ENCODE measurements at regions not wholly inside any gene's neighbourhood (a gene's known extent, or its start where the extent isn't known, plus 50 kb on each side); places are given as distances from the start of the nearest gene placed in this dataset.

DNA sequence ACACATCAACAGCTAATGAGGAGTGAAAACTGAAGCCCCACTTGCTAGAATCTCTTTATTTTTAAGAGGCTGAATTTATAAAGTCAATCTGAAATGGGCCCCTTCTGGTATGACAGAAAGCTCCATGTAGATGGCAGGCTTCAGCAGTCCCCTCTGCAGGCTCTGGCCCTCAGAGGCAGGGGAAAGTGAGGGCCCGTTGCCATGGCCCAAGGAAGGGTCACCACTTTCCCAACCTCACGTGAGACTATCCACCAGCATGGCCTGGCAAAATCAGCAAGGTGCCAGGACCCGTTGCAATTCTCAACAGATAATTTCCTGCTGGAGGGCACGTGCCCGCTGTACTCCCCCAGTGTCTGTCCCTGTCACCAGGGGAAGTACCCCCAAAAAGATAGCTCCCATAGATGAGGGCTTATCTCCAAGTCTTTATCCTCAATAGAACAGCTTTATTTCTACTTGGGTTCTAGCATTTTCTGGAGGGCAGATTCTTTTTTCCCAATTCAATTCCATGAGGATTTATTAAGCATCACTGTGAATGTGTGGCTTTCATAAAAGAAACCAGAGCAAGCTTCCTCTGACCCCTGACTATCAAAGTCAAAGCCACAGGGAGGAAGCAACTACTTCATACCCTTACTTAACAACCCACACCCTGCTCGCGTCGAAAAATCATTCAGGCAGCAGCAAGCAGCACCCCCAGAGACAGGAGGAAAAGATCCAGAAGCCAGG lies 85.4 kb upstream of the FSTL4 start:
- H3K27ac ChIP-seq: no peak overlapping the region
- TF ChIP-seq, protein P1, sequence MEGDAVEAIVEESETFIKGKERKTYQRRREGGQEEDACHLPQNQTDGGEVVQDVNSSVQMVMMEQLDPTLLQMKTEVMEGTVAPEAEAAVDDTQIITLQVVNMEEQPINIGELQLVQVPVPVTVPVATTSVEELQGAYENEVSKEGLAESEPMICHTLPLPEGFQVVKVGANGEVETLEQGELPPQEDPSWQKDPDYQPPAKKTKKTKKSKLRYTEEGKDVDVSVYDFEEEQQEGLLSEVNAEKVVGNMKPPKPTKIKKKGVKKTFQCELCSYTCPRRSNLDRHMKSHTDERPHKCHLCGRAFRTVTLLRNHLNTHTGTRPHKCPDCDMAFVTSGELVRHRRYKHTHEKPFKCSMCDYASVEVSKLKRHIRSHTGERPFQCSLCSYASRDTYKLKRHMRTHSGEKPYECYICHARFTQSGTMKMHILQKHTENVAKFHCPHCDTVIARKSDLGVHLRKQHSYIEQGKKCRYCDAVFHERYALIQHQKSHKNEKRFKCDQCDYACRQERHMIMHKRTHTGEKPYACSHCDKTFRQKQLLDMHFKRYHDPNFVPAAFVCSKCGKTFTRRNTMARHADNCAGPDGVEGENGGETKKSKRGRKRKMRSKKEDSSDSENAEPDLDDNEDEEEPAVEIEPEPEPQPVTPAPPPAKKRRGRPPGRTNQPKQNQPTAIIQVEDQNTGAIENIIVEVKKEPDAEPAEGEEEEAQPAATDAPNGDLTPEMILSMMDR (conservative IDR thresholded peaks at IDR 0.05): no peak

DNA sequence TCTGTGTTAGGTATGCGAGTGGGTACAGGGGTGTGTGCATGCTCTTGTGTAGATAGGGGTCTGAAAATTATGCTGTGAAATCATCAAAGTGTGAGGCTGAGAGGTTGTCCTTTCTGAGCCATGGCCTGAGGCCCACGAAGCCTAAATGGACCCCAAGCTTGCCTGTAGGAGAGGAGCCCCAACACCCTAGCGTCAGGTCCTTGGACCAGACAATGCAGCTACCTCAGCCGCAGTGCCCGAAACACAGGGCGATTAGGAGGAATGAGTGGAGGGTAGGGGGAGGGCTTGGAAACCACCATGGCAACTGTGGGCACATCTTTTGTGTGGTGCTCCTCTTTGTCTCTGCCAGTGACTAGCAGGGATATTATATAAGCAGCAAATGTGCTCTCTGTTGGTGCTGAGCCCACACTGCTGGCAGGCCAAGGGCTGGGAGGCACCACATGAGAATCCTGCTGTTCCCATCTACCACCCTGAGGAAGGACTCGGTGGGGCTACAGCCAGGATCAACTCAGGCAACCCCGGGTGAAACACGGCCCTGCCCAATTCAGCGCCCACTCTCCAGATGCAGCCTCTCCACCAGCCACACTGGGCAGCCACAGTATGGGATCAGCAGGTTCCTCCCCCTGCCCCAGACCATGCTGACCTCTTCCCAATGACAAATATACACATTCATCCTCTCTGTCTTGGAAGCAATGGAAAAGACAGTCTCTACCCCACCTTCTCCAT lies 84.6 kb upstream of the FSTL4 start:
- TF ChIP-seq, protein P1 (conservative IDR thresholded peaks at IDR 0.05): no peak

DNA sequence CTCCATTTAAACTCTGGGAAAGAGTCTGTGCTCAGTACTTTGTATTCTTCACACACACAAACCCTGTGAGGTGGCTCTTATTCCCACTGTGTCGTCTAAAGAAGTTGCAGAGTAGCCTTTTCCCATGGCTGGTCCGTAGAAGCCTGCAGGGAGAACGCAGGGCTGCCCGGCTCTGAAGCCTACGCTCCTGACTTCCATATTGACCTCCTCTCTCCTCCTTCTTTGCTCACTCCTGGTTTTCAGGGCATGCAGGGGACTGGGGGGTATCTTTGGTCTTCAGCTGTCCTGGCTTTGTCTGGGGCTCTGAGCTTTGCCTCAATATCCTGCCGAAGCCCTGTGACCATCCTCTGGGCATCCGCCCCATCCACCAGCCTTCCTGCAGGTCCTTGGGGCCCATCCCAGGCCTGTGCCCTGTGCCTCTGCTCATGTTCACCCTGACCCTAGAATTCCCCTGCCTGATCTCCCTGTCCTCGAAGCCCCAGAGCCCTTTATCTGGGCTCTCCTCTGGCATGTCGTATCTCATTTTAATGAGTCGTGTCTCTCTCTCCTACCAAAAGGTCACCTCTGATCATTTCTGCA lies 83.8 kb upstream of the FSTL4 start:
- TF ChIP-seq, protein P1 (conservative IDR thresholded peaks at IDR 0.05): no peak

More for the DNA sequence above, 84.6 kb upstream of the FSTL4 start:
- no peak overlapping the region for H3K27ac ChIP-seq

DNA sequence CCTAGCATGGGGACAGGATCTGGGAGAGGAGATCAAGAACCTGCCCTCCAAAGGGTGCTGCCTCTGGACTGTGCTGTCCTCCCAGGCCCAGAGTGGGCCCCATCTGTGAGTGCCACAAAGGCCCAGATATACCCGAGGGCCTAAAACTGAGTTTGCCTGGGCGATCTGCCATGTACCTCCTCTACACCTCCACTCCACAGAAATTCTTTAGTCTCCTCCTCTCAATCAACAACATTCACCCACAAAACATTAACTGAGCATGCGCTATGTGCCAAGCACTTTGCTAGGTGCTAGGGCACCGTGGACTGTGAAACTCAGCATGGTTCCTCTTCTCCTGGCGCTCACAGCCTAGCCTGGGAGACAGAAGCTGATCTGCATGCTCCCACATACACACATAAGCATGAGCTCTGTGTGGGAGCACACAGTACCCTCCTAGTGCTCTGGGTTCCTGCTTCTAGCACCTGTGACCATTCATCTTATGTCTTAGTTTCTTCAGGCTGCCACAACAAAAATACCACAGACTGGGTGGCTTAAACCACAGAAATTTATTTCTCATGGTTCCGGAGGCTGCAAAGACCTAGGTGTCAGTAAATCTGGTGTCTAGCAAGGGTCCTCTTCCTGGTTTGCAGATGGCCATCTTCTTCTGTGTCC lies 82.0 kb upstream of the FSTL4 start:
- TF ChIP-seq, protein P1 (conservative IDR thresholded peaks at IDR 0.05): no peak
- H3K27ac ChIP-seq: no peak overlapping the region

More for the DNA sequence above, 83.8 kb upstream of the FSTL4 start:
- H3K27ac ChIP-seq: no peak overlapping the region

DNA sequence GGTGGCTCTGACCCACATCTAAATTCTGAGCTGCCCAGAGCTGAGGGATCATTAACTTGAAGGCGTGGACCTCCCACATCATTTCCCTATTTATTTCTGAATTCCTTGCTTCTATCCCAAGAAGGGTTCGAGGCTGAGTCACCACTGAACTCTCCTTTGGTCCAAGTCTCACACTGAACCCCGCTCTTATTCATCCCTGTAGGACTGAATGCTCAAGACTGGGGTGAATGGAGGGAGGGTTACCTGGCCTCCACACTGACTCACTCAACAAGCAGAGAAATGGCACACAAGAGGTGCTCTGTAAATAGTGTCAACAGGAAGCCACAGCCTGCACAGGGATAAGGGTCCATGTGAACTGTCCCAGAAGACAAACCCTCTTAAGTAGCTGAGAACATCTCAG lies 79.1 kb upstream of the FSTL4 start:
- H3K27ac ChIP-seq: no peak overlapping the region
- TF ChIP-seq, protein P1 (conservative IDR thresholded peaks at IDR 0.05): no peak

DNA sequence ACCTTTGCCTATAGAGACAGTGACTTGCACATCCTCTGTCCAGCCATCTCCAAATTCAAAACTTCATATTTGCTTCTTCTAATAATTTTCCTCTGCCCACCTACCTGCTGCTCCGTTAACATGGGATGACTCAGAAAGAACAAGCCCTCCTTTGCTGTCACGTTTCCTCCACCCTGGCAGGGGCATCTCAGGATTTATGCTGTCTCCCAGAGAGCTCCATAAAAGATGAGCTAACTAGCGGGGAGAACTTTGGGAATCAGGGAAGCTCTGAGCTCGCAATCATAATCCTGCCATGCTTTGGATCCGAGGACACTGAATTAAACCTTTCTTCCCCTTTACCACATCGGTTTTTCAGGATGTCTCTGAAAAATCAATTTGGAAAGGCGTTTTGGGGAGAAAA lies 78.4 kb upstream of the FSTL4 start:
- TF ChIP-seq, protein P1 (conservative IDR thresholded peaks at IDR 0.05): no peak
- H3K27ac ChIP-seq: no peak overlapping the region

DNA sequence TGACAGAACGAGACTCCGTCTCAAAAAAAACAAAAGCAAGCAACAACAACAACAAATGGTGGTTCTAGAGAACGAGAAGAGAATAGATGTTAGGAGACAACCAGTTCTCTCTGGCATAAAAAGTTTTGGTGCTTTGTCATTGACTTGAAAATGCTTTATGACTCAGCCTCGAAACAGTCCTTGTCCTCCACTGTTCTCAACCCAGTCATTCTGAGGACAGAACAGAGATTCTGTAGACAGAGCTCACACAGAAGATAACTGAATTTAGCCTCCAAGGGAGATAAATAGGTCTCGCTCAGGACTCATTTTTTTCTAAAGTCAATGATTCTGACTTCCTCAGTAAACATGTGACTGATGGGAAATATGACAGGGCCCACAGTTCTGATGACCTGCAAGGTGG lies 76.0 kb upstream of the FSTL4 start:
- no peak overlapping the region for H3K27ac ChIP-seq
- TF ChIP-seq, protein P1 (conservative IDR thresholded peaks at IDR 0.05): no peak

Measured in VCaP (cell line).